Activated B cell treated with CpG ODN at 0.5 μM for 24 hours (primary cell): ENCODE measurements at regions not wholly inside any gene's neighbourhood (a gene's known extent, or its start where the extent isn't known, plus 50 kb on each side); places are given as distances from the start of the nearest gene placed in this dataset.

Experiments used
- ATAC-seq: fragments of 200-7000 bp; cut with Tn5 transposase; one replicate; pipeline ENCODE4 v1.10.0; 2021; ENCODE audit warnings: low read depth, mild to moderate bottlenecking, moderate library complexity
- CTCF ChIA-PET: fragments of 350-600 bp; sonication (Branson Sonifier 250); formaldehyde crosslinking; loops from one replicate; lab custom pipeline; 2021; ENCODE audit warnings: antibody characterized with exemption; lab: Charles Lee
- POLR2A ChIA-PET: fragments of 350-600 bp; sonication (Branson Sonifier 250); formaldehyde crosslinking; loops from one replicate; lab custom pipeline; 2021; ENCODE audit warnings: antibody characterized with exemption; lab: Charles Lee
- DNase-seq: peaks from one replicate; pipeline ENCODE4 v3.0.0; 2022
- H3K27ac Mint-ChIP-seq: one replicate; pipeline ENCODE4 v1.8.0; 2020; ENCODE audit warnings: mixed read lengths
- H3K27me3 Mint-ChIP-seq: one replicate; pipeline ENCODE4 v1.8.0; 2021; ENCODE audit warnings: mixed read lengths
- H3K36me3 Mint-ChIP-seq: one replicate; pipeline ENCODE4 v1.8.0; 2021; ENCODE audit warnings: low read depth, mixed read lengths
- H3K4me1 Mint-ChIP-seq: one replicate; pipeline ENCODE4 v1.8.0; 2021; ENCODE audit warnings: mixed read lengths
- H3K4me3 Mint-ChIP-seq: one replicate; pipeline ENCODE4 v1.8.0; 2020; ENCODE audit warnings: mild to moderate bottlenecking, mixed read lengths
- H3K9me3 Mint-ChIP-seq: one replicate; pipeline ENCODE4 v1.8.0; 2020; ENCODE audit warnings: mixed read lengths
- intact Hi-C: fragments of 100-400 bp; cut with micrococcal nuclease; formaldehyde crosslinking; loops from one replicate; pipeline ENCODE4 v1.15.1; 2024
- TF ChIP-seq, protein P1 (sequence below): fragments of 200-600 bp; IDR thresholded peaks from one replicate; pipeline ENCODE4 v1.8.0; 2022; ENCODE audit warnings: antibody characterized with exemption, mild to moderate bottlenecking

DNA sequence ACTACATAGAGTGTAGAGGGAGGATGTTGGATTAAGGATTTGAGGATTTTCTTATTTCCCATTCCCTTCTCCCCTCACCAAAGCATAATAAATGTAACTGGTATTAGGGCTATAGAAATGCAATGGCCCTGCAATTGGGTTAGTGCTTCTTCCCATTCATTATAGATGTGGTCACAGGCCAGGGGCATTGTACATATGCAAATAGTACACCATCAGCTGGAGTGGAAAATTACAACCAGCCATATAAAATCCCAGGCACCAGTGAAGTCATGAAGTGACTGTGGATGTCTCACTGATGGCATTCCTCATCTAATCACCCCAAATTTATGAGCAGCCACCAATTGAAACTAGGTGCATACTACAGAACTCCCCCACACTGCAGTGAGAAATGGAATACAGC, 105.9 kb downstream of the PLK2 start:
- TF ChIP-seq, protein P1, sequence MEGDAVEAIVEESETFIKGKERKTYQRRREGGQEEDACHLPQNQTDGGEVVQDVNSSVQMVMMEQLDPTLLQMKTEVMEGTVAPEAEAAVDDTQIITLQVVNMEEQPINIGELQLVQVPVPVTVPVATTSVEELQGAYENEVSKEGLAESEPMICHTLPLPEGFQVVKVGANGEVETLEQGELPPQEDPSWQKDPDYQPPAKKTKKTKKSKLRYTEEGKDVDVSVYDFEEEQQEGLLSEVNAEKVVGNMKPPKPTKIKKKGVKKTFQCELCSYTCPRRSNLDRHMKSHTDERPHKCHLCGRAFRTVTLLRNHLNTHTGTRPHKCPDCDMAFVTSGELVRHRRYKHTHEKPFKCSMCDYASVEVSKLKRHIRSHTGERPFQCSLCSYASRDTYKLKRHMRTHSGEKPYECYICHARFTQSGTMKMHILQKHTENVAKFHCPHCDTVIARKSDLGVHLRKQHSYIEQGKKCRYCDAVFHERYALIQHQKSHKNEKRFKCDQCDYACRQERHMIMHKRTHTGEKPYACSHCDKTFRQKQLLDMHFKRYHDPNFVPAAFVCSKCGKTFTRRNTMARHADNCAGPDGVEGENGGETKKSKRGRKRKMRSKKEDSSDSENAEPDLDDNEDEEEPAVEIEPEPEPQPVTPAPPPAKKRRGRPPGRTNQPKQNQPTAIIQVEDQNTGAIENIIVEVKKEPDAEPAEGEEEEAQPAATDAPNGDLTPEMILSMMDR = no peak
- Mint-ChIP-seq H3K4me3 (no peak overlapping the region), H3K36me3 (no peaks in the 10 kb centered on the region), H3K27me3 (no peaks in the 10 kb centered on the region), H3K4me1 (no peaks in the 10 kb centered on the region), H3K27ac (no peak overlapping the region), H3K9me3 (no peaks in the 10 kb centered on the region)
- ChIA-PET POLR2A (no interaction called here), CTCF (no interaction called here)
- ATAC-seq (no peak), DNase-seq (no peak)
- intact Hi-C loops = no loop called here

DNA sequence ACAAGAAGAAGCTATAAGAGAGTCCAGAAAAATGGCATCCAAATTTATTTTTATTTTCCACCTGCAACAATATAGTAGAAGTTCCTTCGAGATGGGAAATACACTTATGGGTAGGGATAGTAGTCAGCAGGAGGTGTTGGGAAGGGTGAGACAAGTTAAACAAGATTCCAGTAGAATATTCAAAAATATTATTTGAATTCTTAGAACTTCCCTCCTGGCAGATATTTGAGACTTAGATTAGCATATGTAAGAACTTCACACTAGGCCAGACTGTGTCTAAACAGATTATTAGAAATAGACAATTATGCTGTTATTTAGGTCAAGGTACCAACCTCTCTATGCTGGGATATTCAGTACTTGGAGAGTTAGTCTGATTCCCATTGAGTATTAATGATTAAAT, 108.7 kb downstream of the PLK2 start:
- no peaks in the 10 kb centered on the region for H3K36me3 Mint-ChIP-seq
- no peak overlapping the region for H3K27ac Mint-ChIP-seq
- no peak for DNase-seq
- ChIA-PET CTCF (no interaction called here), POLR2A (no interaction called here)
- intact Hi-C loops = no loop called here
- H3K27me3 Mint-ChIP-seq = no peaks in the 10 kb centered on the region
- no peaks in the 10 kb centered on the region for H3K9me3 Mint-ChIP-seq
- no peak for ATAC-seq
- H3K4me1 Mint-ChIP-seq = no peaks in the 10 kb centered on the region
- H3K4me3 Mint-ChIP-seq = no peak overlapping the region
- TF ChIP-seq, protein P1 = no peak

DNA sequence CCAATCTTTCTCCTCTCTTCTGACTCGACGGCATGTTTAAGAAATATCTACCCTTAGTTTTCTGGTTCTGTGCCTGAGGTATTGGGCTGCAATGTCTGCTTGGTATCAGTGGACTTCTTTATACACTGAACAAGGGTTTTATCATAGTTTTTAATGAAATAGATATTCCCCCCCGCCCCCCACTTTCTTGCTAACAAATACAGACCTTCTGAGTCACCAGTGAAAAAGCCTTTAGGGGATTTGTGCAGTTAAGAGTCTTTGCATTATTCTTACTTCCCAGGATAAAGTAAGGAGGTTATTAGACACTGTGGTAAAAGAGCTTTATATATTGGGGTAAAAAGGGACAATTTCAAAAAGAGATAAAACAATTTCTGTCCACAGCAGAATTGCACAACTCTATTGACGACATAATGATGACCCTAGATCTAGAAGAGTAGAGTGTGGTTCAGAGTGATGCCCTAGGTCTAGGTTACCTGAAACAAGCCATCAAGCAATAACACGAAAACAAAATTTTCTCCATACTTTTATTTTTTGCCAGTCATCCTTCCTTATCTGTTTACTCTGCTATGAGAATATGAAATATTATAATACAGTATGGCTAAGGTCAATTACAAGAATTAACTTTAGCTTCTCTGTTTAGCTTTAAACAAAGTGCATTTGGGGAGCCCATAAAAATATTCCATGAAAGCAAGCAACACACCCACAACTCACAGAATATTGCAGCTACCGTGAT, 110.7 kb downstream of the PLK2 start:
- POLR2A ChIA-PET = no interaction called here

DNA sequence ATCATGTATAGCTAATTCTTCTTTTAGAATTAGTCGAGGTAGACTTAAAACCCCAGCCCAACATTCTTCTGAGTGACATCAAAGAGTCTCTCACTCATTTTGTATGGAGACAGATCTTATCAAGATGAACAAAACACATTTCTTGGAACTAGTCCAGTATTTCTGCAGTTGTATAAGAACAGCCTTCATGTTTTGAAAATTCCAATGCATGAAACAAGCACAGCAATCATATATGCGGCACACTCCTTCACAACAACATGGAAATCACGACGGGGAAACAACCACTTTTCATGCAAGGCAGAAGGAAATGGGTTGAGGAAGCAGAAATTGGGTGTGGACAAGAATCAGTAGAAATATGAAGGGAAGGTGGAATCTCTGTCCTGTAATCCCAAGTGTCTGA, 113.8 kb downstream of the PLK2 start:
- Mint-ChIP-seq H3K27me3 (no peaks in the 10 kb centered on the region), H3K36me3 (no peaks in the 10 kb centered on the region), H3K4me3 (no peak overlapping the region), H3K9me3 (no peaks in the 10 kb centered on the region), H3K27ac (no peak overlapping the region), H3K4me1 (no peaks in the 10 kb centered on the region)
- ATAC-seq = no peak
- ChIA-PET CTCF (no interaction called here), POLR2A (no interaction called here)
- TF ChIP-seq, protein P1 = no peak
- intact Hi-C loops = no loop called here
- DNase-seq = no peak

More for the DNA sequence above, 110.7 kb downstream of the PLK2 start:
- TF ChIP-seq, protein P1 = no peak
- Mint-ChIP-seq H3K36me3 (no peaks in the 10 kb centered on the region), H3K27ac (no peak overlapping the region), H3K27me3 (no peaks in the 10 kb centered on the region), H3K4me3 (no peak overlapping the region), H3K4me1 (no peaks in the 10 kb centered on the region), H3K9me3 (no peaks in the 10 kb centered on the region)
- intact Hi-C loops = no loop called here
- CTCF ChIA-PET = no interaction called here
- no peak for ATAC-seq
- no peak for DNase-seq

DNA sequence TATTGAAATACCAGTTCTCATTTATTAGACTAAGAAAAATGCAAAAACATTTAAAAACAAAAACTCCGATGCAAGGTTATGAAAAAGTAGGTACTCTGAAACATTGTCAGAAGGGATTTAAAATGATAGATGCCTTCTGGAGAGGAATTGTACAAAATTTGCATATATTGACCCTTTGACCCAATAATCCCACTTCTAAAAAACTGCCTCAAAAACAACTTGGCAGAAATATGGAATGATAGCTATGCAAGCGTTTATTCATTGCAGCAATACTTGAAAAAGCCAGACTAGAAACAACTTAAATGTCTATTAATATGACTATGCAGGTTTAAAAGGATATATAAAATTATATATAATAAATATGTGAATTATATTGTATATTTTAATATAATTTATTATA, 118.4 kb downstream of the PLK2 start:
- H3K27ac Mint-ChIP-seq = no peak overlapping the region
- peaks cover 12% of the 10 kb centered on the region for H3K27me3 Mint-ChIP-seq
- ChIA-PET CTCF (no interaction called here), POLR2A (no interaction called here)
- H3K4me1 Mint-ChIP-seq = no peaks in the 10 kb centered on the region
- no peaks in the 10 kb centered on the region for H3K36me3 Mint-ChIP-seq
- ATAC-seq (no peak), DNase-seq (no peak)
- intact Hi-C loops = no loop called here
- no peak overlapping the region for H3K4me3 Mint-ChIP-seq
- no peaks in the 10 kb centered on the region for H3K9me3 Mint-ChIP-seq
- TF ChIP-seq, protein P1 = no peak
